ENCODE measurements at regions not wholly inside any gene's neighbourhood (a gene's known extent, or its start where the extent isn't known, plus 50 kb on each side); places are given as distances from the start of the nearest gene placed in this dataset.

DNA sequence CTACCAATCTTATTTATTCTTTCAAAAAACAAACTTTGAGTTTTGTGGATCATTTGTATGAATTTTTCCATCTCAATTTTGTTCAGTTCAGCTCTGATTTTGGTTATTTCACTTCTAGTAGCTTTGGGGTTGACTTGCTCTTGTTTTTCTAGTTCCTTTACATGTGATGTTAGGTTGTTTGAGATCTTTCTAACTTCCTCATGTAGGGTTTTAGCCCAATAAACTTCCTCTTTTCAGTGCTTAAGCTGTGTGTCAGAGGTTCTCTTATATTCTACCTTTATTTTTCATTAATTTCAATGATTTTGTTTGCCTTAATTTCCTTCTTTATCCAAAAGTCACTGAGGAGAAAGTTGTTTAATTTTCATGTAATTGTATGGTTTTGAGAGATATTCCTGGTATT, 860.4 kb upstream of the FBXO33 start:
- H3K27ac ChIP-seq (ENCODE audit: low read length): no peak overlapping the region
- H3K4me3 ChIP-seq (ENCODE audit: low read length): no peak overlapping the region

DNA sequence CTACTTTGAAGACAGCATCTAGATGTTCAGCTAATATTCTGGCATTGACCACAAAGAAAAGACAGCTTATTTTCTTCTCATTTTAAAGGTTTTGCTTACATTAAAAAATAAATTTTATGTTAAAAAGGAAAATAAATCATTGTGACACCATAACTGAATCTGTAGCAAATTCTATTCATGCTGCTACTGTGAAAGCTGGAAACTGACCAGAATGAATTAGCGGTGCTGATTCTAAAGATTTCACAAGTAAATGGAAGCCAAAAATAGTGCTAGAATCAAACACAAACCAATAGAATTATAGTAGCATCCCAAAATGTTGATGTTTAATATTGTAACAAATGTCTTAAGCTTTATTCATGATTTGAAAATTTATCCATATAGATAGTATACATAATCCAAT, 850.0 kb upstream of the FBXO33 start:
- H3K4me1 ChIP-seq (ENCODE audit: insufficient read depth, low read length): no peaks in the 10 kb centered on the region
- H3K9me3 ChIP-seq (ENCODE audit: insufficient read depth, low read depth, low read length): no peaks in the 10 kb centered on the region; the same call in 1 of the 2 replicates
- no peak overlapping the region for H3K27ac ChIP-seq (ENCODE audit: low read length)
- no peak overlapping the region for H3K9ac ChIP-seq (ENCODE audit: low read depth, low read length)
- H3K4me3 ChIP-seq (ENCODE audit: low read length): no peak overlapping the region
- no peaks in the 10 kb centered on the region for H3K36me3 ChIP-seq (ENCODE audit: insufficient read depth, low read depth, low read length)
- no peaks in the 10 kb centered on the region for H3K27me3 ChIP-seq (ENCODE audit: insufficient read depth, low read length)

More for the DNA sequence above, 860.4 kb upstream of the FBXO33 start:
- H3K9me3 ChIP-seq (ENCODE audit: insufficient read depth, low read depth, low read length): peaks cover 3% of the 10 kb centered on the region
- H3K4me1 ChIP-seq (ENCODE audit: insufficient read depth, low read length): no peaks in the 10 kb centered on the region
- no peak overlapping the region for H3K9ac ChIP-seq (ENCODE audit: low read depth, low read length)
- H3K27me3 ChIP-seq (ENCODE audit: insufficient read depth, low read length): no peaks in the 10 kb centered on the region
- no peaks in the 10 kb centered on the region for H3K36me3 ChIP-seq (ENCODE audit: insufficient read depth, low read depth, low read length)

- H3K4me1 ChIP-seq (ENCODE audit: insufficient read depth, low read length): no peaks in the 10 kb centered on the region
- H3K27me3 ChIP-seq (ENCODE audit: insufficient read depth, low read length): no peaks in the 10 kb centered on the region
- no peak overlapping the region for H3K9ac ChIP-seq (ENCODE audit: low read depth, low read length)
- H3K9me3 ChIP-seq (ENCODE audit: insufficient read depth, low read depth, low read length): no peaks in the 10 kb centered on the region; the same call in 1 of the 2 replicates
- H3K4me3 ChIP-seq (ENCODE audit: low read length): no peak overlapping the region
- H3K36me3 ChIP-seq (ENCODE audit: insufficient read depth, low read depth, low read length): no peaks in the 10 kb centered on the region
- H3K27ac ChIP-seq (ENCODE audit: low read length): no peak overlapping the region
Measured at GRCh38 chr14:40280652-40281051, 848.4 kb upstream of the FBXO33 start.

- Histone ChIP-seq H3K9me3 (ENCODE audit: insufficient read depth, low read depth, low read length) (no peaks in the 10 kb centered on the region; the same call in 1 of the 2 replicates), H3K4me3 (ENCODE audit: low read length) (no peak overlapping the region), H3K4me1 (ENCODE audit: insufficient read depth, low read length) (no peaks in the 10 kb centered on the region), H3K27ac (ENCODE audit: low read length) (no peak overlapping the region), H3K27me3 (ENCODE audit: insufficient read depth, low read length) (no peaks in the 10 kb centered on the region), H3K9ac (ENCODE audit: low read depth, low read length) (no peak overlapping the region), H3K36me3 (ENCODE audit: insufficient read depth, low read depth, low read length) (no peaks in the 10 kb centered on the region)
Measured at GRCh38 chr14:40273417-40273816, 841.2 kb upstream of the FBXO33 start.

DNA sequence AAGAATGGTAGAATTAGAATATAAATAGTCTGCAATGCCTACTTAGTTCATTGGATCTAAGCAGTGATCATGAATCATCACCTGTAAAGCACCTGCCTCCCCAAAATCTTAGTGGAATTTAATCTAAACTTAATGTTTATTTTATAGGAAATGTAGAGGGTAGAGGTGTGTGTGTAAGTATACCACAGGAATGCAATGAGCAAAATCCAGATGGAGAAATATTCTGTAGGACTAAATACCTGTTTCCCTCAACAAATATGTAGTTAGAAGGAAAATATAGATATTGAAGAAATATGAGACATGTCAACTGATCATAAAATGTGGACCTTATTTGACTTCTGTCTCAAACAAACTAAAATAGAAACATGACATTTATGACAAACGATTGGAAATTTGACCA, 839.2 kb upstream of the FBXO33 start:
- Histone ChIP-seq H3K9me3 (ENCODE audit: insufficient read depth, low read depth, low read length) (no peaks in the 10 kb centered on the region), H3K9ac (ENCODE audit: low read depth, low read length) (no peak overlapping the region), H3K4me3 (ENCODE audit: low read length) (no peak overlapping the region), H3K27me3 (ENCODE audit: insufficient read depth, low read length) (no peaks in the 10 kb centered on the region), H3K27ac (ENCODE audit: low read length) (no peak overlapping the region), H3K4me1 (ENCODE audit: insufficient read depth, low read length) (no peaks in the 10 kb centered on the region), H3K36me3 (ENCODE audit: insufficient read depth, low read depth, low read length) (no peaks in the 10 kb centered on the region)

DNA sequence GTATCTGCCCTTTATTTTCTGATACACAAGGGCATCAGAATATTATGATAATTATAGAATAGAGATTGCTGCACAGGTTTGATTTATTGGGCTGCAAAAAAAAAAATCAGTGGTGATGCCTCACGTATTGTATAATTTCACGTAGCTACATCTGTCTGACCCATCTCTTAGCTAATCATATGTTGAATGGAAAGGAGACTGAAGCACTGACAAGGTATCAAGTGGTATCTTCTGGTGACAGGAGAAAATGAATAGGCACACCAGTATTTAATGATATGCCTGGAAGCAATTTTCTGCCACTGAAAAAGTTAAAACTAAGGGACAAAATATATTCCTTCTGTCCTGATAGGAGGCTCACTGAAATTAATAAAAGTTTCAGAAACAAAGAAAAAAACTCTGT, 837.2 kb upstream of the FBXO33 start:
- Histone ChIP-seq H3K27ac (ENCODE audit: low read length) (no peak overlapping the region), H3K9ac (ENCODE audit: low read depth, low read length) (no peak overlapping the region), H3K4me3 (ENCODE audit: low read length) (no peak overlapping the region), H3K36me3 (ENCODE audit: insufficient read depth, low read depth, low read length) (no peaks in the 10 kb centered on the region), H3K27me3 (ENCODE audit: insufficient read depth, low read length) (no peaks in the 10 kb centered on the region), H3K9me3 (ENCODE audit: insufficient read depth, low read depth, low read length) (no peaks in the 10 kb centered on the region), H3K4me1 (ENCODE audit: insufficient read depth, low read length) (no peaks in the 10 kb centered on the region)

GRCh38 chr14:40268236-40268635, 836.0 kb upstream of the FBXO33 start:
- Histone ChIP-seq H3K9ac (ENCODE audit: low read depth, low read length) (no peak overlapping the region), H3K4me1 (ENCODE audit: insufficient read depth, low read length) (no peaks in the 10 kb centered on the region), H3K27me3 (ENCODE audit: insufficient read depth, low read length) (no peaks in the 10 kb centered on the region), H3K9me3 (ENCODE audit: insufficient read depth, low read depth, low read length) (no peaks in the 10 kb centered on the region), H3K4me3 (ENCODE audit: low read length) (no peak overlapping the region), H3K36me3 (ENCODE audit: insufficient read depth, low read depth, low read length) (no peaks in the 10 kb centered on the region), H3K27ac (ENCODE audit: low read length) (no peak overlapping the region)

DNA sequence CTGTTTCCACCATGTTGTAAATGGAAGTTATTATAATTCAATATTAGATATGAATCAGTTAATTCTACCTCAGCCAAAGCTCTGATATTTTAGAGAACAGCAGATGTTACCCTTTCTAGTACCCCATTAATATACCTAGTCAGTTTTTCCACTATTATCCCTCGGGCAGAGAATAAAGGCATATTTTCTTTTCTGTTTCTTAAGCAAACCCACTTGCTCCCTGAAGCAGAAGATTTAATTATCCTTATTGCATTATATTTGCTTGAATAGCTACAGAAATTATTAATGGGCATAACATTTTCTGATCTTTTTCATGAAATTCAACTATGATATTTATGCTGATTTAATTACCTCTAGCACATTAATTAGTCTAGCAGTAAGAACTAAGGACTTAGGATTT, 832.9 kb upstream of the FBXO33 start:
- Histone ChIP-seq H3K4me1 (ENCODE audit: insufficient read depth, low read length) (no peaks in the 10 kb centered on the region), H3K36me3 (ENCODE audit: insufficient read depth, low read depth, low read length) (no peaks in the 10 kb centered on the region), H3K9me3 (ENCODE audit: insufficient read depth, low read depth, low read length) (no peaks in the 10 kb centered on the region), H3K27ac (ENCODE audit: low read length) (no peak overlapping the region), H3K4me3 (ENCODE audit: low read length) (no peak overlapping the region), H3K27me3 (ENCODE audit: insufficient read depth, low read length) (no peaks in the 10 kb centered on the region), H3K9ac (ENCODE audit: low read depth, low read length) (no peak overlapping the region)

- no peaks in the 10 kb centered on the region for H3K9me3 ChIP-seq (ENCODE audit: insufficient read depth, low read depth, low read length)
- no peak overlapping the region for H3K27ac ChIP-seq (ENCODE audit: low read length)
- no peaks in the 10 kb centered on the region for H3K27me3 ChIP-seq (ENCODE audit: insufficient read depth, low read length)
- H3K36me3 ChIP-seq (ENCODE audit: insufficient read depth, low read depth, low read length): no peaks in the 10 kb centered on the region
- H3K9ac ChIP-seq (ENCODE audit: low read depth, low read length): no peak overlapping the region
- H3K4me1 ChIP-seq (ENCODE audit: insufficient read depth, low read length): no peaks in the 10 kb centered on the region
- H3K4me3 ChIP-seq (ENCODE audit: low read length): no peak overlapping the region
Measured at GRCh38 chr14:40252817-40253447, 820.7 kb upstream of the FBXO33 start.

DNA sequence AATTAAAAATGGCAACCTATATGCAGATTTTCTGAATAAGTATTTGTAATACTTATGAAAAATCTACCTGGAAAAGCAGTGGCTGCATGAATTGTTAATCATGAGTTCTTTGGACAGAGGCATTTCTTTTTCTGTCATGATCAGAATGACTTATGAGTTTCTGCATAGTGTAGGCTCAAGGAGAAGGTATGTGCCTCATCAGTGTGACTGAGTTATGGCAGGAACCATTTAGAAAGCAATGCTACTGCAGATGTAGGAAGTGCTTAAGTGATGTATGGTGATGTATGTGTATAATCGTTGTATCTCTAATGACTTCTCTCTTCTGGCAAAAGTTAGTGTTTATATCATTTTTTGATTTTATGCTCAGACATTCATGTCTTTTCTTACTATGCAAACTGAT, 816.4 kb upstream of the FBXO33 start:
- Histone ChIP-seq H3K9me3 (ENCODE audit: insufficient read depth, low read depth, low read length) (no peaks in the 10 kb centered on the region; the same call in 1 of the 2 replicates), H3K4me3 (ENCODE audit: low read length) (no peak overlapping the region), H3K9ac (ENCODE audit: low read depth, low read length) (no peak overlapping the region), H3K27me3 (ENCODE audit: insufficient read depth, low read length) (no peaks in the 10 kb centered on the region), H3K4me1 (ENCODE audit: insufficient read depth, low read length) (no peaks in the 10 kb centered on the region), H3K27ac (ENCODE audit: low read length) (no peak overlapping the region), H3K36me3 (ENCODE audit: insufficient read depth, low read depth, low read length) (no peaks in the 10 kb centered on the region)

DNA sequence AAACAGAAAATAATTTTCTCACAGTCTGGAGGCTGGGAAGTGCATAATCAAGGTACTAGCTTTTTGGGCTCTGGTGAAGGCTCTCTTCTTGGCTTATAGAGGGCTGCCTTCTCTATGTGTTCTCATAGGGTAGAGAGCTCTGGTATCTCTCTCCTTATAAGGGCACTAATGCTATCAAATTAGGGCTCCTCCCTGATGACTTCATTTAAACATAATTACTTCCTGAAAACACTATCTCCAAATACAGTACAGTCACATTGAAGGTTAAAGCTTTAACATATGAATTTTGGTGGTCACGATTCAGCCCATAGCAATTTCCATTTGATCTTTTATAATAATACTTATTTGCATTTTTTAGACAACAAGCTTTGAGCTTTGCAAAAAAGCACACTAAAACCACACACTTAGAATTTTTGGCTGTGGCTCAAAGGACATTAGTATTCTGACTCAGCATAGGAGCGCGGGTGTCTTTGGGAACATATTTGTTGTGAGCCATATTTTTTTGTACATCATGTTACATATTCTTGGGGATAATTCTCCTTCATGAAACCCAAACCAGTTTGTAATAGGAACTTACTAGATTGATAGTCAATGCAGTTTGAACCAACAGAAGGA, 808.1 kb upstream of the FBXO33 start:
- Histone ChIP-seq H3K36me3 (ENCODE audit: insufficient read depth, low read depth, low read length) (no peaks in the 10 kb centered on the region), H3K4me3 (ENCODE audit: low read length) (no peak overlapping the region), H3K27me3 (ENCODE audit: insufficient read depth, low read length) (no peaks in the 10 kb centered on the region), H3K4me1 (ENCODE audit: insufficient read depth, low read length) (no peaks in the 10 kb centered on the region), H3K9me3 (ENCODE audit: insufficient read depth, low read depth, low read length) (peaks cover 9% of the 10 kb centered on the region; the same call in 1 of the 2 replicates), H3K27ac (ENCODE audit: low read length) (no peak overlapping the region), H3K9ac (ENCODE audit: low read depth, low read length) (no peak overlapping the region)

GRCh38 chr14:40232302-40232701, 800.1 kb upstream of the FBXO33 start:
- Histone ChIP-seq H3K36me3 (ENCODE audit: insufficient read depth, low read depth, low read length) (no peaks in the 10 kb centered on the region), H3K27me3 (ENCODE audit: insufficient read depth, low read length) (no peaks in the 10 kb centered on the region), H3K27ac (ENCODE audit: low read length) (no peak overlapping the region), H3K4me3 (ENCODE audit: low read length) (no peak overlapping the region), H3K9me3 (ENCODE audit: insufficient read depth, low read depth, low read length) (peaks cover 7% of the 10 kb centered on the region; the same call in 1 of the 2 replicates), H3K9ac (ENCODE audit: low read depth, low read length) (no peak overlapping the region), H3K4me1 (ENCODE audit: insufficient read depth, low read length) (no peaks in the 10 kb centered on the region)
